MM.1S (cell line): ENCODE measurements at regions not wholly inside any gene's neighbourhood (a gene's known extent, or its start where the extent isn't known, plus 50 kb on each side); places are given as distances from the start of the nearest gene placed in this dataset.

Source experiments
- EZH2 ChIP-seq: fragments of 300-600 bp; sonication (generic); optimal IDR thresholded peaks from 2 replicates; pipeline ENCODE3; 2017; ENCODE audit warnings: low read depth, mild to moderate bottlenecking, antibody characterized with exemption, low read length, mixed read lengths
- EZH2phosphoT487 ChIP-seq: fragments of 300-600 bp; sonication (generic); IDR thresholded peaks from 2 replicates; pipeline ENCODE4 v1.6.1; 2018; ENCODE audit warnings: antibody characterized with exemption, low read length
- TF ChIP-seq, protein P1 (sequence below): fragments of 300-600 bp; sonication (generic); IDR thresholded peaks from 2 replicates; pipeline ENCODE4 v1.5.1; 2016; ENCODE audit warnings: antibody characterized with exemption, low read length, mixed read lengths

- TF ChIP-seq, protein P1, sequence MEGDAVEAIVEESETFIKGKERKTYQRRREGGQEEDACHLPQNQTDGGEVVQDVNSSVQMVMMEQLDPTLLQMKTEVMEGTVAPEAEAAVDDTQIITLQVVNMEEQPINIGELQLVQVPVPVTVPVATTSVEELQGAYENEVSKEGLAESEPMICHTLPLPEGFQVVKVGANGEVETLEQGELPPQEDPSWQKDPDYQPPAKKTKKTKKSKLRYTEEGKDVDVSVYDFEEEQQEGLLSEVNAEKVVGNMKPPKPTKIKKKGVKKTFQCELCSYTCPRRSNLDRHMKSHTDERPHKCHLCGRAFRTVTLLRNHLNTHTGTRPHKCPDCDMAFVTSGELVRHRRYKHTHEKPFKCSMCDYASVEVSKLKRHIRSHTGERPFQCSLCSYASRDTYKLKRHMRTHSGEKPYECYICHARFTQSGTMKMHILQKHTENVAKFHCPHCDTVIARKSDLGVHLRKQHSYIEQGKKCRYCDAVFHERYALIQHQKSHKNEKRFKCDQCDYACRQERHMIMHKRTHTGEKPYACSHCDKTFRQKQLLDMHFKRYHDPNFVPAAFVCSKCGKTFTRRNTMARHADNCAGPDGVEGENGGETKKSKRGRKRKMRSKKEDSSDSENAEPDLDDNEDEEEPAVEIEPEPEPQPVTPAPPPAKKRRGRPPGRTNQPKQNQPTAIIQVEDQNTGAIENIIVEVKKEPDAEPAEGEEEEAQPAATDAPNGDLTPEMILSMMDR, result no peak
- TF ChIP-seq EZH2 (no peak), EZH2phosphoT487 (no peak)
These were observed 94.3 kb upstream of the TLE3 start for GRCh38 chr15:70192041-70192440.
